ENCODE measurements at regions not wholly inside any gene's neighbourhood (a gene's known extent, or its start where the extent isn't known, plus 50 kb on each side); places are given as distances from the start of the nearest gene placed in this dataset.

GRCh38 chr6:45818655-45819054 is 197.0 kb downstream of the CLIC5 start:
- H3K36me3 ChIP-seq = no peaks in the 10 kb centered on the region
- H3K4me1 ChIP-seq = no peaks in the 10 kb centered on the region
- TF ChIP-seq CTCF (IDR thresholded peaks at IDR 0.05) = no peak
- H3K27me3 ChIP-seq = no peaks in the 10 kb centered on the region
- H3K9me3 ChIP-seq = no peaks in the 10 kb centered on the region
- no peak overlapping the region for H3K27ac ChIP-seq
- no peak for DNase-seq (ENCODE audit: low spot score)
- H3K4me3 ChIP-seq = no peak overlapping the region

- Histone ChIP-seq H3K4me1 (no peaks in the 10 kb centered on the region), H3K27ac (no peak overlapping the region), H3K4me3 (no peak overlapping the region), H3K27me3 (no peaks in the 10 kb centered on the region), H3K36me3 (no peaks in the 10 kb centered on the region), H3K9me3 (no peaks in the 10 kb centered on the region)
- TF ChIP-seq CTCF (IDR thresholded peaks at IDR 0.05) = no peak
- no peak for DNase-seq (ENCODE audit: low spot score)
These were observed 198.9 kb downstream of the CLIC5 start for GRCh38 chr6:45816674-45817297.

GRCh38 chr6:45815466-45816125 is 200.1 kb downstream of the CLIC5 start:
- no peak for DNase-seq (ENCODE audit: low spot score)
- Histone ChIP-seq H3K27ac (no peak overlapping the region), H3K27me3 (no peaks in the 10 kb centered on the region), H3K9me3 (no peaks in the 10 kb centered on the region), H3K4me1 (no peaks in the 10 kb centered on the region), H3K36me3 (no peaks in the 10 kb centered on the region), H3K4me3 (no peak overlapping the region)
- no peak for TF ChIP-seq CTCF (IDR thresholded peaks at IDR 0.05)

- no peaks in the 10 kb centered on the region for H3K4me1 ChIP-seq
- H3K4me3 ChIP-seq = no peak overlapping the region
- H3K9me3 ChIP-seq = no peaks in the 10 kb centered on the region
- H3K36me3 ChIP-seq = no peaks in the 10 kb centered on the region
- H3K27ac ChIP-seq = no peak overlapping the region
- TF ChIP-seq CTCF (IDR thresholded peaks at IDR 0.05) = no peak
- no peaks in the 10 kb centered on the region for H3K27me3 ChIP-seq
- no peak for DNase-seq (ENCODE audit: low spot score)
These were observed 200.9 kb downstream of the CLIC5 start for GRCh38 chr6:45814772-45815171.

GRCh38 chr6:45813943-45814342 is 201.7 kb downstream of the CLIC5 start:
- Histone ChIP-seq H3K27me3 (no peaks in the 10 kb centered on the region), H3K27ac (no peak overlapping the region), H3K4me3 (no peak overlapping the region), H3K4me1 (no peaks in the 10 kb centered on the region), H3K9me3 (no peaks in the 10 kb centered on the region), H3K36me3 (no peaks in the 10 kb centered on the region)
- no peak for DNase-seq (ENCODE audit: low spot score)
- no peak for TF ChIP-seq CTCF (IDR thresholded peaks at IDR 0.05)

GRCh38 chr6:45812922-45813321 is 202.7 kb downstream of the CLIC5 start:
- Histone ChIP-seq H3K27ac (no peak overlapping the region), H3K4me1 (no peaks in the 10 kb centered on the region), H3K4me3 (no peak overlapping the region), H3K27me3 (no peaks in the 10 kb centered on the region), H3K36me3 (no peaks in the 10 kb centered on the region), H3K9me3 (no peaks in the 10 kb centered on the region)
- no peak for DNase-seq (ENCODE audit: low spot score)
- TF ChIP-seq CTCF (IDR thresholded peaks at IDR 0.05) = no peak
